Cardiac muscle cell (in vitro differentiated cells and primary cell): ENCODE measurements at regions not wholly inside any gene's neighbourhood (a gene's known extent, or its start where the extent isn't known, plus 50 kb on each side); places are given as distances from the start of the nearest gene placed in this dataset.

Experiments
- DNase-seq, 2 donors: peaks; one replicate each; pipeline versions ENCODE4 v3.0.0 to v3.0.0-alpha.2; 2010 to 2017; ENCODE audit warnings: low read depth in 1 of 2, low spot score in 1 of 2
- H3K27ac ChIP-seq: fragments of 200-600 bp; sonication (generic); 2 replicates; pipeline ENCODE4 v1.5.1; 2016
- H3K27me3 ChIP-seq: fragments of 200-600 bp; sonication (generic); 2 replicates; pipeline ENCODE4 v1.6.0; 2016; ENCODE audit warnings: control low read depth
- H3K36me3 ChIP-seq: fragments of 200-600 bp; sonication (generic); 2 replicates; pipeline ENCODE4 v1.5.1; 2016; ENCODE audit warnings: control low read depth
- H3K4me1 ChIP-seq: fragments of 200-600 bp; sonication (generic); 2 replicates; pipeline ENCODE4 v1.8.1; 2017; ENCODE audit warnings: low read depth, mild to moderate bottlenecking, mixed run types
- H3K4me3 ChIP-seq: fragments of 200-600 bp; sonication (generic); 2 replicates; pipeline ENCODE4 v1.5.1; 2016; ENCODE audit warnings: mild to moderate bottlenecking
- H3K9me3 ChIP-seq: fragments of 200-600 bp; sonication (generic); 2 replicates; pipeline ENCODE4 v1.5.1; 2017; ENCODE audit warnings: low read depth, mild to moderate bottlenecking, control low read depth
- TF ChIP-seq, protein P1 (sequence below): IDR thresholded peaks from 2 replicates; pipeline ENCODE4 v1.5.1; 2012; ENCODE audit warnings: low read depth, mild to moderate bottlenecking, low read length

DNA sequence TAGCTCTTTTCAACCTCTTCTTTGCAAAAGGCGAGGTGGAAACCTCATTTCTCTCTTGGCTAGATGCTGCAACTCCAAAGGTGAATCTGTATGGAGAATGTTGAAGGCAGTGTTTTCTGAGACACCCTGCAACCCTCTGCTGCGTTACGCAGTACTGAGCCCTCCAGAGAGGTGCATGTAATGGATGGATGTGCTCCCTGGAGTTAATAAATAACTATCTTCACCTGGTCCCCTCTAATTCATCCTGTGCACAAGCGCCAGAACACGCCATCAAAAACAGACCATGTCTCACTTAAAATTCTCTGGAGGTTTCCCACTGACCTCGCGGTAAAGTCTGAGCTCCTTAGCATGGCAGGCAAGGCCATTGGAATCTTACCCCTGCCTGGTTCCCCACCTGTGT, 234.4 kb upstream of the PWP1 start:
- TF ChIP-seq, protein P1, sequence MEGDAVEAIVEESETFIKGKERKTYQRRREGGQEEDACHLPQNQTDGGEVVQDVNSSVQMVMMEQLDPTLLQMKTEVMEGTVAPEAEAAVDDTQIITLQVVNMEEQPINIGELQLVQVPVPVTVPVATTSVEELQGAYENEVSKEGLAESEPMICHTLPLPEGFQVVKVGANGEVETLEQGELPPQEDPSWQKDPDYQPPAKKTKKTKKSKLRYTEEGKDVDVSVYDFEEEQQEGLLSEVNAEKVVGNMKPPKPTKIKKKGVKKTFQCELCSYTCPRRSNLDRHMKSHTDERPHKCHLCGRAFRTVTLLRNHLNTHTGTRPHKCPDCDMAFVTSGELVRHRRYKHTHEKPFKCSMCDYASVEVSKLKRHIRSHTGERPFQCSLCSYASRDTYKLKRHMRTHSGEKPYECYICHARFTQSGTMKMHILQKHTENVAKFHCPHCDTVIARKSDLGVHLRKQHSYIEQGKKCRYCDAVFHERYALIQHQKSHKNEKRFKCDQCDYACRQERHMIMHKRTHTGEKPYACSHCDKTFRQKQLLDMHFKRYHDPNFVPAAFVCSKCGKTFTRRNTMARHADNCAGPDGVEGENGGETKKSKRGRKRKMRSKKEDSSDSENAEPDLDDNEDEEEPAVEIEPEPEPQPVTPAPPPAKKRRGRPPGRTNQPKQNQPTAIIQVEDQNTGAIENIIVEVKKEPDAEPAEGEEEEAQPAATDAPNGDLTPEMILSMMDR = no peak
- no peak overlapping the region for H3K4me3 ChIP-seq
- H3K27me3 ChIP-seq = no peaks in the 10 kb centered on the region
- no peak for DNase-seq
- H3K36me3 ChIP-seq = no peaks in the 10 kb centered on the region
- H3K4me1 ChIP-seq = no peaks in the 10 kb centered on the region
- no peaks in the 10 kb centered on the region for H3K9me3 ChIP-seq
- H3K27ac ChIP-seq = no peak overlapping the region

DNA sequence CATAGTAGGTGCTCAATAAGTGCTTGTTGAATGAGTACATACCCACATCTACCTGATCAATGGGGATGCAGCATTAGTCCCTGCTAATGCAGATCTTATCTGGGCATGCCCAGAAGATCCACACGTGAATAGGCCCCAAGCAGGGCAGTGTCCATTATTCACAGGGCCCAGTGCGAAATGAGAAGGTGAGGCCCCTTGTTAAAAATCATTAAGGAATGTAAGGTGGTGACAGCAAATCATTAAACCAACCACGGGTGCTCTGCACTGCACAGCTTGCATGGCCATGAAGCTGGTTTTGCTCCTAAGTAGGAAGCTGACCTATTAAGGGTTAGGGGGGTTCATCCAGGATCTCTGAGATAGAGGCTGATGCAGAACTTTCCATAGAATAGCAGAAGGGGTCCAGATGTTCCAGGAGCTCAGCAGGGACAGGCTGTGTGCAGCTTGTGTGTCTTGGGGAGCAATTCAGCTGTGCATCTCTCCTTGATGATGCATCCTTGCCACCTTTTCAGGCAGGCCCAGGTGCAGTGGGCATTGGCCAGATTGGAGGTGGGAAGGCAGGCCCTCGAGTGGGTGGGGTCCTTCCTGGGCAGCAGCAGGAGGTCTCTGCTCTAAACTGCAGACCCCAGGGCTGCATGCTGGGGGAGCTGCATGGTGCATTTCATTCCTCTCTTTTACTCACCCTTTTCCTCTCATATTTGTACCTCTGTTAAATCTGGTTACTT, 231.3 kb upstream of the PWP1 start:
- TF ChIP-seq, protein P1 = no peak
- no peak for DNase-seq

DNA sequence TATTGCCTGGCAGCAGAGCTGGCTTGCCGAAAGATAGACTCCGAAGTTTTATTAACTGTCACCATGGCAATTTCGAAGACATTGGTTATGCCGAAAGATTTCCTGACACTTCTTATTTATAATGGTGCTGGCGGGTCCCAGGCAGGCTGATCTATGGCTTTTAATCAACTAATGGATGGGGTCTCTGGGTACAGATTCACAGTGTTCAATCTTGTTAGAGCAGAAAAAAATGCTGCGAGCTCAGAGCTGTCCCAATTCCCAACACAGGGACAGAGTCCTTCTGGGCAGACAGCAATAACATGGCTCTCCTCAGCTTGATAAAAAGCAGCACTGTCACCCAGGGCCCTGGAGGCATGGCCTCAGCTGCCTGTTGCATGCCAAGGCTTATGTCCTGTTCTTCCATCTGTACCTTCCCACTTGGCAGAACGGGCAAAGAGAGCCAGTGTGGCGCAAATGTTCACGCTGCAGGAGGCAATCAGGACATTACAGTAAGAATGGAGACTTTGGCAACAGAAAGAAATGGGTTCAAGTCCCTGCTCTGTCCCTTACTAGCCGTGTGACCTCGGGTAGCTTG, 228.2 kb upstream of the PWP1 start:
- Histone ChIP-seq H3K27me3 (no peaks in the 10 kb centered on the region), H3K9me3 (no peaks in the 10 kb centered on the region), H3K36me3 (no peaks in the 10 kb centered on the region), H3K4me1 (no peaks in the 10 kb centered on the region), H3K27ac (no peak overlapping the region), H3K4me3 (no peak overlapping the region)
- DNase-seq = no peak
- TF ChIP-seq, protein P1 = no peak

More for the DNA sequence above, 231.3 kb upstream of the PWP1 start:
- no peak overlapping the region for H3K27ac ChIP-seq
- H3K9me3 ChIP-seq = no peaks in the 10 kb centered on the region
- no peaks in the 10 kb centered on the region for H3K36me3 ChIP-seq
- H3K4me1 ChIP-seq = no peaks in the 10 kb centered on the region
- H3K4me3 ChIP-seq = no peak overlapping the region
- H3K27me3 ChIP-seq = no peaks in the 10 kb centered on the region

DNA sequence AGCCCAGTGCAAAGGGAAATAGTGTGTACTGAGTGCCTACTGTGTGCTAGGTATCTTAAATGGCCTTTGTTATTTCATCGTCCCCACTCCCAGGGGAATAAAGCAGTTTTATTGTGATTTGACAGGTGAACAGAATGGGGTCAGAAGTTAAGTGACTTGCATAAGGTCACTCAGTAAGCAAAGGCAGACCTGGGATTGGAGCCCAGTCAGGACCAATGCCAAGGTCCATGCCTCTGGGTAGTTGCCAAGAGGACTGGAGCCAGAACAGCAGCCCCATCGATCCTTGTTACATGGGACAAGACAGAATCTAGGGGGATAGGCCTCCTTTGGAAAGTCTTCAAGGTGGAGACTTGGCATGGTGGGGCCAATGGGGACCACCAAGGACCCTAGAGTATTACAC, 227.4 kb upstream of the PWP1 start:
- Histone ChIP-seq H3K36me3 (no peaks in the 10 kb centered on the region), H3K4me3 (no peak overlapping the region), H3K9me3 (no peaks in the 10 kb centered on the region), H3K4me1 (no peaks in the 10 kb centered on the region), H3K27ac (no peak overlapping the region), H3K27me3 (no peaks in the 10 kb centered on the region)
- TF ChIP-seq, protein P1 = no peak
- peak in 1 of 2 donors; percentile 2 for DNase-seq

DNA sequence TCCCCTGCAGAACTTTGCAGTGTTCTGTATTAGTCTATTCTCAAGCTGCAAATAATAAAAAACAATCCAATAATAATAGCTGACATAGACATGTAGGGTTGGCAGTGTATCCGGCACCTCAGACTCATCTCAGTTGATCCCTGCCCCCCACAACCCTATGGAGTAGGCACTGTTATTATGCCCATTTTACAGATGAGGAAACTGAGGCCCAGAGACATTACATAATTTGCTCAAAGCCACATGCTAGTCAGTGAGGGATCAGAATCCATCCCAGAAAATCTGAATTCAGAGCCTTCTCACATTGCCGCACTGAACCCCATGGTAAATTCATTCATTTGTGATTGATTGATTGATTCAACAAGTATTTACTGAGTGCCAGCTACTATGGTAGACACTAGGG, 226.6 kb upstream of the PWP1 start:
- TF ChIP-seq, protein P1 = no peak
- no peak for DNase-seq
- H3K9me3 ChIP-seq = no peaks in the 10 kb centered on the region
- H3K4me3 ChIP-seq = no peak overlapping the region
- no peak overlapping the region for H3K27ac ChIP-seq
- no peaks in the 10 kb centered on the region for H3K4me1 ChIP-seq
- no peaks in the 10 kb centered on the region for H3K36me3 ChIP-seq
- no peaks in the 10 kb centered on the region for H3K27me3 ChIP-seq
